Smooth muscle cell (in vitro differentiated cells): ENCODE measurements at regions not wholly inside any gene's neighbourhood (a gene's known extent, or its start where the extent isn't known, plus 50 kb on each side); places are given as distances from the start of the nearest gene placed in this dataset.

Experiments used
- DNase-seq: peaks from one replicate; lab custom pipeline; 2025; ENCODE audit not compliant: unreplicated experiment; lab: John Stamatoyannopoulos, UW
- H2AFZ ChIP-seq: fragments of 200-600 bp; sonication (generic); 2 replicates; pipeline ENCODE4 v1.6.0; 2016; ENCODE audit warnings: antibody characterized with exemption, low read depth, mild to moderate bottlenecking
- H3F3A ChIP-seq: fragments of 200-600 bp; sonication (generic); 2 replicates; pipeline ENCODE4 v1.6.0; 2017; ENCODE audit warnings: antibody characterized with exemption, low read depth
- H3K27ac ChIP-seq: fragments of 200-600 bp; sonication (generic); 2 replicates; pipeline ENCODE4 v1.5.1; 2016; ENCODE audit warnings: low read depth, mild to moderate bottlenecking
- H3K27me3 ChIP-seq: fragments of 200-600 bp; sonication (generic); 2 replicates; pipeline ENCODE4 v1.6.1; 2016; ENCODE audit warnings: low read depth, mild to moderate bottlenecking
- H3K36me3 ChIP-seq: fragments of 200-600 bp; sonication (generic); 2 replicates; pipeline ENCODE4 v1.5.1; 2016; ENCODE audit warnings: low read depth
- H3K4me1 ChIP-seq: fragments of 200-600 bp; sonication (generic); 2 replicates; pipeline ENCODE4 v1.5.1; 2016; ENCODE audit warnings: low read depth
- H3K4me2 ChIP-seq: fragments of 200-600 bp; sonication (generic); 2 replicates; pipeline ENCODE4 v1.6.0; 2016; ENCODE audit warnings: mild to moderate bottlenecking
- H3K4me3 ChIP-seq: fragments of 200-600 bp; sonication (generic); 2 replicates; pipeline ENCODE4 v1.5.1; 2016; ENCODE audit warnings: mild to moderate bottlenecking
- H3K79me2 ChIP-seq: fragments of 200-600 bp; sonication (generic); 2 replicates; pipeline ENCODE4 v1.6.0; 2016; ENCODE audit warnings: low read depth, mild to moderate bottlenecking
- H3K9ac ChIP-seq: fragments of 200-600 bp; sonication (generic); 2 replicates; pipeline ENCODE4 v1.6.0; 2016; ENCODE audit warnings: low read depth
- H3K9me3 ChIP-seq: fragments of 200-600 bp; sonication (generic); replicated peaks from 2 replicates; pipeline ENCODE4 v1.5.1; 2016; ENCODE audit warnings: low read depth
- H4K20me1 ChIP-seq: fragments of 200-600 bp; sonication (generic); 2 replicates; pipeline ENCODE4 v1.6.0; 2016; ENCODE audit warnings: low read depth
- WGBS: methylation state at CpG from one replicate; pipeline ENCODE4 v1.1.7; 2016; ENCODE audit warnings: low lambda C conversion rate; 5-methylcytosine and 5-hydroxymethylcytosine counted together
- TF ChIP-seq, protein P1 (sequence below): fragments of 200-600 bp; sonication (generic); IDR thresholded peaks from 2 replicates; pipeline ENCODE4 v1.5.1; 2017; ENCODE audit warnings: borderline replicate concordance, mild to moderate bottlenecking, antibody characterized with exemption; ENCODE audit not compliant: insufficient read depth, poor library complexity, severe bottlenecking

- WGBS: 96% methylated on average over 1 of the region's 1 CpG
- no peaks in the 10 kb centered on the region for H3K9me3 ChIP-seq
- no peak overlapping the region for H2AFZ ChIP-seq
- H3K27ac ChIP-seq: no peak overlapping the region
- H3F3A ChIP-seq: no peaks in the 10 kb centered on the region
- H3K4me1 ChIP-seq: peaks cover 2% of the 10 kb centered on the region
- H3K9ac ChIP-seq: no peak overlapping the region
- no peak overlapping the region for H3K4me2 ChIP-seq
- no peaks in the 10 kb centered on the region for H4K20me1 ChIP-seq
- DNase-seq: no peak
- H3K4me3 ChIP-seq: no peak overlapping the region
- no peaks in the 10 kb centered on the region for H3K79me2 ChIP-seq
- H3K36me3 ChIP-seq: no peaks in the 10 kb centered on the region
- H3K27me3 ChIP-seq: no peaks in the 10 kb centered on the region
- TF ChIP-seq, protein P1, sequence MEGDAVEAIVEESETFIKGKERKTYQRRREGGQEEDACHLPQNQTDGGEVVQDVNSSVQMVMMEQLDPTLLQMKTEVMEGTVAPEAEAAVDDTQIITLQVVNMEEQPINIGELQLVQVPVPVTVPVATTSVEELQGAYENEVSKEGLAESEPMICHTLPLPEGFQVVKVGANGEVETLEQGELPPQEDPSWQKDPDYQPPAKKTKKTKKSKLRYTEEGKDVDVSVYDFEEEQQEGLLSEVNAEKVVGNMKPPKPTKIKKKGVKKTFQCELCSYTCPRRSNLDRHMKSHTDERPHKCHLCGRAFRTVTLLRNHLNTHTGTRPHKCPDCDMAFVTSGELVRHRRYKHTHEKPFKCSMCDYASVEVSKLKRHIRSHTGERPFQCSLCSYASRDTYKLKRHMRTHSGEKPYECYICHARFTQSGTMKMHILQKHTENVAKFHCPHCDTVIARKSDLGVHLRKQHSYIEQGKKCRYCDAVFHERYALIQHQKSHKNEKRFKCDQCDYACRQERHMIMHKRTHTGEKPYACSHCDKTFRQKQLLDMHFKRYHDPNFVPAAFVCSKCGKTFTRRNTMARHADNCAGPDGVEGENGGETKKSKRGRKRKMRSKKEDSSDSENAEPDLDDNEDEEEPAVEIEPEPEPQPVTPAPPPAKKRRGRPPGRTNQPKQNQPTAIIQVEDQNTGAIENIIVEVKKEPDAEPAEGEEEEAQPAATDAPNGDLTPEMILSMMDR: no peak
Observed at GRCh38 chr10:62466590-62466989, 92.4 kb downstream of the ZNF365 start.

DNA sequence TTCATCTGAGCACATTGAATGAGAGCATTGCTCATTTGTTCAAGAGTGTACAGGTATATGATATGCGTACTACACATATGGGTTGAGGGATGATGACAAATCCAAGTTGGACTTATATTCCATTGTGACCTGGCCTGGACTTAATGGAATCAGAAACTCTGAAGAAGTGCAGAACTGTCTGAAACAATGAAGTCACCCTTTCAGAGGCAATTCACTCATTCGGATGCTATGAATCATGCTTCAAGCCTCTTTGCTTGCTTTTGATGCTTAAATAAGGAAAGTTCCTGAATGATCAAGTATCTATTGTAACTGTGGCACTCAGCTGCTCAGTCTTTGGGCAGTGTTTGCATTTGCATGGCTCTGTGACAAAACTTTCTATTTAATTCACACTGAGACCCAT lies 93.4 kb downstream of the ZNF365 start:
- Histone ChIP-seq H3K4me2 (peak overlapping the region; percentile 7), H2AFZ (no peak overlapping the region), H3K79me2 (no peaks in the 10 kb centered on the region), H3K9me3 (no peaks in the 10 kb centered on the region), H3K27ac (no peak overlapping the region), H4K20me1 (no peaks in the 10 kb centered on the region), H3K9ac (no peak overlapping the region), H3K27me3 (no peaks in the 10 kb centered on the region), H3F3A (no peaks in the 10 kb centered on the region), H3K36me3 (no peaks in the 10 kb centered on the region), H3K4me1 (peaks cover 1% of the 10 kb centered on the region), H3K4me3 (no peak overlapping the region)
- no peak for DNase-seq
- TF ChIP-seq, protein P1: no peak
- 54% methylated on average over 2 of the region's 2 CpGs for WGBS

GRCh38 chr10:62471711-62472110 lies 97.5 kb downstream of the ZNF365 start:
- no peak for DNase-seq
- Histone ChIP-seq H3K27ac (no peak overlapping the region), H3K9ac (no peak overlapping the region), H3K4me1 (no peaks in the 10 kb centered on the region), H3F3A (no peaks in the 10 kb centered on the region), H4K20me1 (no peaks in the 10 kb centered on the region), H3K4me3 (no peak overlapping the region), H3K79me2 (no peaks in the 10 kb centered on the region), H3K4me2 (no peak overlapping the region), H3K27me3 (no peaks in the 10 kb centered on the region), H3K9me3 (no peaks in the 10 kb centered on the region), H2AFZ (no peak overlapping the region), H3K36me3 (no peaks in the 10 kb centered on the region)
- 91% methylated on average over 3 of the region's 3 CpGs for WGBS
- TF ChIP-seq, protein P1: no peak

DNA sequence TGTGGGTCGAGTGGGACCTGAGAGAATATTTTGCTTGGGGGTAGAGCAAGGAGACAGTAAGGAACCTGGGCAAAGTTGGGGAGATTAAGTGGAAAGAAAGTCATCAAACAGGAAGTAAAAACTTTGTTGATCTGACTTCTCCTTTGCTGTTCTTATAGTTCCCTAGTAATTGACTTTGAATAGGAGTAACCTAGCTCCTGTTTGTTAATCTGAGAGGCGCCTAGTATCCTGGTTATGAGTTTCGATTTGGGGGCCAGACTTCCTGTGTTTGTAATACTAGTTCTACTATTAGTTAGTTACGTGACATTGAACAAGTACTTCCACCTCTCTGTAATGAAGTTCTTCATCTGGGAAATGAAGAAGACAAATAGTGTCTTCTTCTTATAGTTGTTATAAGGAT lies 99.1 kb downstream of the ZNF365 start:
- H3K4me2 ChIP-seq: no peak overlapping the region
- WGBS: 91% methylated on average over 4 of the region's 4 CpGs
- no peak overlapping the region for H3K27ac ChIP-seq
- TF ChIP-seq, protein P1: no peak
- H3K9me3 ChIP-seq: no peaks in the 10 kb centered on the region
- no peaks in the 10 kb centered on the region for H4K20me1 ChIP-seq
- no peak overlapping the region for H3K4me3 ChIP-seq
- no peaks in the 10 kb centered on the region for H3F3A ChIP-seq
- no peaks in the 10 kb centered on the region for H3K4me1 ChIP-seq
- no peak for DNase-seq
- no peaks in the 10 kb centered on the region for H3K27me3 ChIP-seq
- no peak overlapping the region for H3K9ac ChIP-seq
- H3K79me2 ChIP-seq: no peaks in the 10 kb centered on the region
- H3K36me3 ChIP-seq: no peaks in the 10 kb centered on the region
- no peak overlapping the region for H2AFZ ChIP-seq
